ENCODE measurements at regions not wholly inside any gene's neighbourhood (a gene's known extent, or its start where the extent isn't known, plus 50 kb on each side); places are given as distances from the start of the nearest gene placed in this dataset.
"Not testable (repeated sequence)": the region's sequence is repeated elsewhere in the genome, so short reads cannot be mapped to it uniquely, and the experiment has no call there.

- Histone ChIP-seq H3K27ac (no peak overlapping the region), H3F3A (ENCODE audit: low read depth) (no peaks in the 10 kb centered on the region), H2AFZ (replicated peaks) (no peak overlapping the region), H3K4me2 (no peak overlapping the region), H4K20me1 (ENCODE audit: low read depth) (no peaks in the 10 kb centered on the region), H3K9ac (no peak overlapping the region), H3K4me3 (no peak overlapping the region), H3K4me1 (no peaks in the 10 kb centered on the region), H3K9me3 (ENCODE audit: low read depth) (no peaks in the 10 kb centered on the region), H3K27me3 (no peaks in the 10 kb centered on the region), H3K79me2 (ENCODE audit: low read depth) (no peaks in the 10 kb centered on the region), H3K36me3 (no peaks in the 10 kb centered on the region)
- TF ChIP-seq, protein P1, sequence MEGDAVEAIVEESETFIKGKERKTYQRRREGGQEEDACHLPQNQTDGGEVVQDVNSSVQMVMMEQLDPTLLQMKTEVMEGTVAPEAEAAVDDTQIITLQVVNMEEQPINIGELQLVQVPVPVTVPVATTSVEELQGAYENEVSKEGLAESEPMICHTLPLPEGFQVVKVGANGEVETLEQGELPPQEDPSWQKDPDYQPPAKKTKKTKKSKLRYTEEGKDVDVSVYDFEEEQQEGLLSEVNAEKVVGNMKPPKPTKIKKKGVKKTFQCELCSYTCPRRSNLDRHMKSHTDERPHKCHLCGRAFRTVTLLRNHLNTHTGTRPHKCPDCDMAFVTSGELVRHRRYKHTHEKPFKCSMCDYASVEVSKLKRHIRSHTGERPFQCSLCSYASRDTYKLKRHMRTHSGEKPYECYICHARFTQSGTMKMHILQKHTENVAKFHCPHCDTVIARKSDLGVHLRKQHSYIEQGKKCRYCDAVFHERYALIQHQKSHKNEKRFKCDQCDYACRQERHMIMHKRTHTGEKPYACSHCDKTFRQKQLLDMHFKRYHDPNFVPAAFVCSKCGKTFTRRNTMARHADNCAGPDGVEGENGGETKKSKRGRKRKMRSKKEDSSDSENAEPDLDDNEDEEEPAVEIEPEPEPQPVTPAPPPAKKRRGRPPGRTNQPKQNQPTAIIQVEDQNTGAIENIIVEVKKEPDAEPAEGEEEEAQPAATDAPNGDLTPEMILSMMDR (IDR thresholded peaks at IDR 0.05) = no peak
- no peak for TF ChIP-seq EZH2 (IDR thresholded peaks at IDR 0.05)
- no peak overlapping the region for H3K27ac Mint-ChIP-seq
- no peaks in the 10 kb centered on the region for H3K9me3 Mint-ChIP-seq
- DNase-seq (ENCODE audit: low spot score) = no peak
- H3K4me1 Mint-ChIP-seq = peaks cover 5% of the 10 kb centered on the region
- H3K4me3 Mint-ChIP-seq = no peak overlapping the region
- no peaks in the 10 kb centered on the region for H3K27me3 Mint-ChIP-seq (ENCODE audit: insufficient read depth, low read depth)
- H3K36me3 Mint-ChIP-seq = no peaks in the 10 kb centered on the region
Observed at GRCh38 chr15:35963326-35963725, 417.4 kb upstream of the DPH6 start.

GRCh38 chr15:35966781-35967180, 420.8 kb upstream of the DPH6 start:
- Mint-ChIP-seq H3K9me3 (peaks cover 2% of the 10 kb centered on the region), H3K36me3 (no peaks in the 10 kb centered on the region), H3K27ac (no peak overlapping the region), H3K4me3 (no peak overlapping the region), H3K27me3 (ENCODE audit: insufficient read depth, low read depth) (no peaks in the 10 kb centered on the region), H3K4me1 (peaks cover 3% of the 10 kb centered on the region)
- H3K79me2 ChIP-seq (ENCODE audit: low read depth) = no peaks in the 10 kb centered on the region
- DNase-seq (ENCODE audit: low spot score) = no peak
- H3K4me3 ChIP-seq = no peak overlapping the region
- TF ChIP-seq EZH2 (IDR thresholded peaks at IDR 0.05) = no peak
- TF ChIP-seq EZH2phosphoT487 (IDR thresholded peaks at IDR 0.05) = no peak
- TF ChIP-seq, protein P1 (IDR thresholded peaks at IDR 0.05) = no peak
- H4K20me1 ChIP-seq (ENCODE audit: low read depth) = no peaks in the 10 kb centered on the region
- H2AFZ ChIP-seq (replicated peaks) = no peak overlapping the region
- no peaks in the 10 kb centered on the region for H3F3A ChIP-seq (ENCODE audit: low read depth)
- H3K9me3 ChIP-seq (ENCODE audit: low read depth) = no peaks in the 10 kb centered on the region
- no peak overlapping the region for H3K27ac ChIP-seq
- no peaks in the 10 kb centered on the region for H3K27me3 ChIP-seq
- no peaks in the 10 kb centered on the region for H3K36me3 ChIP-seq
- H3K9ac ChIP-seq = no peak overlapping the region
- no peak overlapping the region for H3K4me2 ChIP-seq
- H3K4me1 ChIP-seq = no peaks in the 10 kb centered on the region

DNA sequence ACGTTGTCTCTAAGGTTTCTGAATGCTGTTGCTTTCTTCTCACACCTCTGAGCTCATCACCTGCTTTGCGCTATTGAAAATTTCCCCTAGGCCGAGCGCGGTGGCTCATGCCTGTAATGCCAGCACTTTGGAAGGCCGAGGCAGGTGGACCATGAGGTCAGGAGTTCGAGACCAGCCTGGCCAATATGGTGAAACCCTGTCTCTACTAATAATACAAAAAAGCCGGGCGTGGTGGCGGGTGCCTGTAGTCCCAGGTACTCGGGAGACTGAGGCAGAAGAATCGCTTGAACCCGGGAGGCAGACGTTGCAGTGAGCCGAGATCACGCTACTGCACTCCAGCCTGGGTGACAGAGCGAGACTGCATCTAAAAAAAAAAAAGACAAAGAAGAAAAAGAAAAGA, 422.0 kb upstream of the DPH6 start:
- H3F3A ChIP-seq (ENCODE audit: low read depth); H3K4me3 ChIP-seq; H3K27me3 Mint-ChIP-seq (ENCODE audit: insufficient read depth, low read depth); H3K27ac ChIP-seq; H3K79me2 ChIP-seq (ENCODE audit: low read depth); H2AFZ ChIP-seq (replicated peaks); H3K36me3 ChIP-seq; H3K9me3 Mint-ChIP-seq; H3K4me3 Mint-ChIP-seq; H3K4me2 ChIP-seq; H3K4me1 Mint-ChIP-seq; H3K9ac ChIP-seq; H3K27me3 ChIP-seq; H4K20me1 ChIP-seq (ENCODE audit: low read depth); DNase-seq (ENCODE audit: low spot score); H3K9me3 ChIP-seq (ENCODE audit: low read depth); H3K4me1 ChIP-seq; H3K27ac Mint-ChIP-seq; H3K36me3 Mint-ChIP-seq: not testable (repeated sequence)

- no peak for DNase-seq (ENCODE audit: low spot score)
- Mint-ChIP-seq H3K4me3 (no peak overlapping the region), H3K36me3 (no peaks in the 10 kb centered on the region), H3K27ac (no peak overlapping the region), H3K9me3 (peaks cover 2% of the 10 kb centered on the region), H3K4me1 (peaks cover 6% of the 10 kb centered on the region), H3K27me3 (ENCODE audit: insufficient read depth, low read depth) (no peaks in the 10 kb centered on the region)
- Histone ChIP-seq H4K20me1 (ENCODE audit: low read depth) (no peaks in the 10 kb centered on the region), H3K27me3 (no peaks in the 10 kb centered on the region), H3K79me2 (ENCODE audit: low read depth) (no peaks in the 10 kb centered on the region), H3K4me1 (peaks cover 3% of the 10 kb centered on the region), H3K9me3 (ENCODE audit: low read depth) (no peaks in the 10 kb centered on the region), H2AFZ (replicated peaks) (no peak overlapping the region), H3K4me2 (no peak overlapping the region), H3K9ac (no peak overlapping the region), H3K36me3 (no peaks in the 10 kb centered on the region), H3F3A (ENCODE audit: low read depth) (no peaks in the 10 kb centered on the region), H3K27ac (no peak overlapping the region), H3K4me3 (no peak overlapping the region)
- TF ChIP-seq, protein P1 (IDR thresholded peaks at IDR 0.05) = no peak
- TF ChIP-seq EZH2 (IDR thresholded peaks at IDR 0.05) (no peak), EZH2phosphoT487 (IDR thresholded peaks at IDR 0.05) (no peak)
Observed at GRCh38 chr15:35973029-35973428, 427.1 kb upstream of the DPH6 start.

Measured in neural progenitor cell (in vitro differentiated cells).